ENCODE measurements at regions not wholly inside any gene's neighbourhood (a gene's known extent, or its start where the extent isn't known, plus 50 kb on each side); places are given as distances from the start of the nearest gene placed in this dataset.

- TF ChIP-seq CTCF (IDR thresholded peaks at IDR 0.05 in 4 of 5, conservative IDR thresholded peaks at IDR 0.05 in 1 of 5) (no peak), POLR2A (IDR thresholded peaks at IDR 0.05) (no peak)
Observed at GRCh38 chr1:36570006-36570405, 87.3 kb upstream of the CSF3R start.

Data from gastrocnemius medialis (tissue), 4 donors.